ENCODE measurements at regions not wholly inside any gene's neighbourhood (a gene's known extent, or its start where the extent isn't known, plus 50 kb on each side); places are given as distances from the start of the nearest gene placed in this dataset.

DNA sequence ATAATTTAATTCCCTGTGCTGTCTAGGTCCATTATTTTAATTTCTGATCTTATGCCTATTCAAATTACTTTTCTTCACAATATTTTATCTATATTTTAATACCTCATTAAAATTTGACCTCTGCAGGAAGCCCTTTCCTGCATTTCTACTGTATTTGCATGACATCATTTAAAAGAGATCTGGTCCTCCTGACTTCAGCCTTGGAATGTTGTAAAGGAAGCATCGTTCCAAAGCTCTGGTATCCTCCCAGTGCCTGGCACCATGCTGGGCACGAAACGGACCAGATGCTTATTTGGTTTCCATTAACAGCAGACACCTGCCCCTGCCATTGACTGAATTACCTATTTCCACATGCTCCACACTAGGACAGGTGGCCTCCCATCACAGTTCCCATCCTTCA, 247.5 kb downstream of the KLF6 start:
- Histone ChIP-seq H3K9me2 (replicated peaks; ENCODE audit: control insufficient read depth, low read length) (no peaks in the 10 kb centered on the region), H3K9me3 (ENCODE audit: control insufficient read depth, insufficient read depth, low read length) (no peaks in the 10 kb centered on the region), H3K79me2 (ENCODE audit: control insufficient read depth, low read length) (no peaks in the 10 kb centered on the region), H3F3A (ENCODE audit: control insufficient read depth, insufficient read depth) (no peaks in the 10 kb centered on the region), H3K36me3 (ENCODE audit: control insufficient read depth, low read length) (no peaks in the 10 kb centered on the region), H3K4me2 (ENCODE audit: low read length) (no peak overlapping the region), H3K27me3 (ENCODE audit: control insufficient read depth, low read length) (no peaks in the 10 kb centered on the region), H4K20me1 (ENCODE audit: control insufficient read depth, insufficient read depth, low read depth, low read length) (no peaks in the 10 kb centered on the region), H3K27ac (ENCODE audit: low read depth, low read length) (no peak overlapping the region), H3K4me1 (ENCODE audit: control insufficient read depth, low read length) (no peaks in the 10 kb centered on the region), H3K4me3 (ENCODE audit: low read length) (no peak overlapping the region)
- TF ChIP-seq EZH2phosphoT487 (IDR thresholded peaks at IDR 0.05; ENCODE audit: borderline replicate concordance, low read length): no peak
- TF ChIP-seq, protein P1, sequence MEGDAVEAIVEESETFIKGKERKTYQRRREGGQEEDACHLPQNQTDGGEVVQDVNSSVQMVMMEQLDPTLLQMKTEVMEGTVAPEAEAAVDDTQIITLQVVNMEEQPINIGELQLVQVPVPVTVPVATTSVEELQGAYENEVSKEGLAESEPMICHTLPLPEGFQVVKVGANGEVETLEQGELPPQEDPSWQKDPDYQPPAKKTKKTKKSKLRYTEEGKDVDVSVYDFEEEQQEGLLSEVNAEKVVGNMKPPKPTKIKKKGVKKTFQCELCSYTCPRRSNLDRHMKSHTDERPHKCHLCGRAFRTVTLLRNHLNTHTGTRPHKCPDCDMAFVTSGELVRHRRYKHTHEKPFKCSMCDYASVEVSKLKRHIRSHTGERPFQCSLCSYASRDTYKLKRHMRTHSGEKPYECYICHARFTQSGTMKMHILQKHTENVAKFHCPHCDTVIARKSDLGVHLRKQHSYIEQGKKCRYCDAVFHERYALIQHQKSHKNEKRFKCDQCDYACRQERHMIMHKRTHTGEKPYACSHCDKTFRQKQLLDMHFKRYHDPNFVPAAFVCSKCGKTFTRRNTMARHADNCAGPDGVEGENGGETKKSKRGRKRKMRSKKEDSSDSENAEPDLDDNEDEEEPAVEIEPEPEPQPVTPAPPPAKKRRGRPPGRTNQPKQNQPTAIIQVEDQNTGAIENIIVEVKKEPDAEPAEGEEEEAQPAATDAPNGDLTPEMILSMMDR (IDR thresholded peaks at IDR 0.05; ENCODE audit: low read depth, low read length, poor library complexity, severe bottlenecking): no peak

- no peaks in the 10 kb centered on the region for H3K9me3 ChIP-seq (ENCODE audit: control insufficient read depth, insufficient read depth, low read length)
- no peaks in the 10 kb centered on the region for H3K36me3 ChIP-seq (ENCODE audit: control insufficient read depth, low read length)
- no peak overlapping the region for H3K4me2 ChIP-seq (ENCODE audit: low read length)
- no peaks in the 10 kb centered on the region for H3K9me2 ChIP-seq (replicated peaks; ENCODE audit: control insufficient read depth, low read length)
- no peaks in the 10 kb centered on the region for H3F3A ChIP-seq (ENCODE audit: control insufficient read depth, insufficient read depth)
- H3K4me3 ChIP-seq (ENCODE audit: low read length): no peak overlapping the region
- no peak overlapping the region for H3K27ac ChIP-seq (ENCODE audit: low read depth, low read length)
- H3K27me3 ChIP-seq (ENCODE audit: control insufficient read depth, low read length): no peaks in the 10 kb centered on the region
- TF ChIP-seq, protein P1 (IDR thresholded peaks at IDR 0.05; ENCODE audit: low read depth, low read length, poor library complexity, severe bottlenecking): no peak
- TF ChIP-seq EZH2phosphoT487 (IDR thresholded peaks at IDR 0.05; ENCODE audit: borderline replicate concordance, low read length): no peak
- H3K4me1 ChIP-seq (ENCODE audit: control insufficient read depth, low read length): no peaks in the 10 kb centered on the region
- no peaks in the 10 kb centered on the region for H3K79me2 ChIP-seq (ENCODE audit: control insufficient read depth, low read length)
- no peaks in the 10 kb centered on the region for H4K20me1 ChIP-seq (ENCODE audit: control insufficient read depth, insufficient read depth, low read depth, low read length)
Observed at GRCh38 chr10:3535001-3535400, 250.0 kb downstream of the KLF6 start.

DNA sequence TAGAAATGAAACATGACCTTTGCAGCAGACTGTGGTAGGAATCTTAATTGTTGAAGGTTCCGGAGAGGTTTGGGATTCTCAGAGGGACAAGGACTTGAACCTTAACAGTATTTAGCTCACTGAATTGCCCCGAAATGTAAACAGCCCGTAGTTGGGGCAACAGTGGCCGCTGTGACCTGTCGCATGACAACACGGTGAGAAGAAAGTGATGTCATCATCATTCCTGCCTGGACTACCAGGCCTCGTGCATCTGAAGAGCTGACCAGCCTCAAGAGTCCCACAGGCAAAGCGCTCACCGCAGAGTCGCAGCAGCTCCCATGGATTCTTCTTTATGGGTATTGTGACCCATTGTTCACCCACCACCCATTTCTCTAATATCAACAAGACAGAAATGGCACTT, 250.6 kb downstream of the KLF6 start:
- Histone ChIP-seq H3K9me3 (ENCODE audit: control insufficient read depth, insufficient read depth, low read length) (no peaks in the 10 kb centered on the region), H3K4me1 (ENCODE audit: control insufficient read depth, low read length) (no peaks in the 10 kb centered on the region), H3K4me2 (ENCODE audit: low read length) (no peak overlapping the region), H3K4me3 (ENCODE audit: low read length) (no peak overlapping the region), H3K27me3 (ENCODE audit: control insufficient read depth, low read length) (no peaks in the 10 kb centered on the region), H4K20me1 (ENCODE audit: control insufficient read depth, insufficient read depth, low read depth, low read length) (no peaks in the 10 kb centered on the region), H3F3A (ENCODE audit: control insufficient read depth, insufficient read depth) (no peaks in the 10 kb centered on the region), H3K79me2 (ENCODE audit: control insufficient read depth, low read length) (no peaks in the 10 kb centered on the region), H3K27ac (ENCODE audit: low read depth, low read length) (no peak overlapping the region), H3K36me3 (ENCODE audit: control insufficient read depth, low read length) (no peaks in the 10 kb centered on the region), H3K9me2 (replicated peaks; ENCODE audit: control insufficient read depth, low read length) (no peaks in the 10 kb centered on the region)
- no peak for TF ChIP-seq EZH2phosphoT487 (IDR thresholded peaks at IDR 0.05; ENCODE audit: borderline replicate concordance, low read length)
- TF ChIP-seq, protein P1 (IDR thresholded peaks at IDR 0.05; ENCODE audit: low read depth, low read length, poor library complexity, severe bottlenecking): no peak

DNA sequence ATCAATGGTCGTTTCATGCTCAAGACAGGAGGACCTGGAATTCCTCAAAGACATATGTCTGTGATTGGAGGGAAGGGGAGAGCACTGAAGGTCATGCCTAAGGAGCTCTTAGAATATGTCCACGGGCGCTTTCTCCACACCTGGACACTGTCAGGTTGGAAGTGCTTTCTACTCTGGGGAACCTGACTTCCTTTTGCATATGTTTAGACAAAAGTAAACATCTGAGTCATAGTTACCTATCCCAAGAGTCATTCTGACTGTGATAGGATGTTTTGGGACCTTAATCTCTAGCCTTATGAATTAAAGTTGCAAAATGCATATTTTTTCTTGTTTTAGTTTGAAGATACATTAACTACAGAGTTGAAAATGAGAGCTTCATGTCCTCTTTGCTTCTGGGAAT, 251.7 kb downstream of the KLF6 start:
- TF ChIP-seq EZH2phosphoT487 (IDR thresholded peaks at IDR 0.05; ENCODE audit: borderline replicate concordance, low read length): no peak
- TF ChIP-seq, protein P1 (IDR thresholded peaks at IDR 0.05; ENCODE audit: low read depth, low read length, poor library complexity, severe bottlenecking): no peak
- Histone ChIP-seq H3K27ac (ENCODE audit: low read depth, low read length) (no peak overlapping the region), H3K4me1 (ENCODE audit: control insufficient read depth, low read length) (no peaks in the 10 kb centered on the region), H3F3A (ENCODE audit: control insufficient read depth, insufficient read depth) (no peaks in the 10 kb centered on the region), H3K36me3 (ENCODE audit: control insufficient read depth, low read length) (no peaks in the 10 kb centered on the region), H4K20me1 (ENCODE audit: control insufficient read depth, insufficient read depth, low read depth, low read length) (no peaks in the 10 kb centered on the region), H3K9me2 (replicated peaks; ENCODE audit: control insufficient read depth, low read length) (no peaks in the 10 kb centered on the region), H3K4me3 (ENCODE audit: low read length) (no peak overlapping the region), H3K79me2 (ENCODE audit: control insufficient read depth, low read length) (no peaks in the 10 kb centered on the region), H3K4me2 (ENCODE audit: low read length) (no peak overlapping the region), H3K27me3 (ENCODE audit: control insufficient read depth, low read length) (no peaks in the 10 kb centered on the region), H3K9me3 (ENCODE audit: control insufficient read depth, insufficient read depth, low read length) (no peaks in the 10 kb centered on the region)
